K562 (cell line): ENCODE measurements at regions not wholly inside any gene's neighbourhood (a gene's known extent, or its start where the extent isn't known, plus 50 kb on each side); places are given as distances from the start of the nearest gene placed in this dataset.

Experiments used
- ATAC-seq: fragments of 200-7000 bp; cut with Tn5 transposase; 3 replicates; pipeline ENCODE4 v1.9.1; 2020; ENCODE audit warnings: moderate library complexity
- BruUV-seq: library from RNA; stranded (reverse); fragments of 400-500 nt; replicated peaks from 2 replicates; lab custom pipeline; 2021; lab: Mats Ljungman, UMichigan
- CTCF ChIA-PET: fragments of 300-600 bp; formaldehyde crosslinking; extraction: SDS; loops from one replicate; lab custom pipeline; 2021; ENCODE audit warnings: low intra/inter-chr PET ratio; lab: Yijun Ruan, JAX
- POLR2A ChIA-PET: fragments of 300-600, 350-650 bp; sonication (Branson Sonifier 250); formaldehyde crosslinking; extraction: SDS; loops from one replicate; lab custom pipeline; 2021; ENCODE audit warnings: antibody characterized with exemption, inconsistent platforms; lab: Yijun Ruan, JAX
- DNase-seq, 4 experiments: peaks; one replicate each; pipeline versions ENCODE4 v3.0.0 to v3.0.0-alpha.2; 2011 to 2018; ENCODE audit warnings: low spot score in 3 of 4, mixed read lengths in 3 of 4; ENCODE audit errors: extremely low read depth in 1 of 4
- FAIRE-seq: peaks from 2 replicates; lab custom pipeline; 2011; peaks lifted over from hg19 to GRCh38; lab: Jason Lieb, UNC
- H2AFZ ChIP-seq: 2 replicates; pipeline ENCODE4 v1.6.0; 2011; ENCODE audit warnings: low read depth, low read length, control low read depth, inconsistent platforms
- H3K27ac ChIP-seq: fragments of 200-600 bp; 3 replicates; pipeline ENCODE4 v1.8.0; 2011; ENCODE audit warnings: low read depth, mild to moderate bottlenecking, control low read depth, inconsistent platforms, low read length, moderate library complexity, mixed read lengths; ENCODE audit errors: extremely low read depth
- H3K27me3 ChIP-seq, 2 experiments: fragments of 300-600 bp in 1 of 2; 2 replicates in 1 of 2; 3 replicates in 1 of 2; pipeline versions ENCODE4 v1.6.0 to v1.8.0; 2011; ENCODE audit warnings: inconsistent platforms in 2 of 2, low read length in 2 of 2, mild to moderate bottlenecking in 1 of 2, mixed read lengths in 1 of 2, moderate library complexity in 1 of 2; ENCODE audit not compliant: control insufficient read depth in 2 of 2, insufficient read depth in 2 of 2
- H3K36me3 ChIP-seq: fragments of 300-600 bp; 3 replicates; pipeline ENCODE4 v1.8.0; 2011; ENCODE audit warnings: mild to moderate bottlenecking, low read length, inconsistent platforms; ENCODE audit not compliant: control insufficient read depth, insufficient read depth
- H3K4me1 ChIP-seq, 2 experiments: fragments of 200-600 bp in 1 of 2; replicated peaks in 1 of 2; 2 replicates in 1 of 2; 3 replicates in 1 of 2; pipeline versions ENCODE4 v1.5.1 to v1.8.0; 2011; ENCODE audit warnings: inconsistent platforms in 2 of 2, low read length in 2 of 2, mild to moderate bottlenecking in 1 of 2, mixed read lengths in 1 of 2, moderate library complexity in 1 of 2; ENCODE audit not compliant: control insufficient read depth in 2 of 2, insufficient read depth in 2 of 2
- H3K4me2 ChIP-seq: 2 replicates; pipeline ENCODE4 v1.6.1; 2011; ENCODE audit warnings: low read length, control low read depth, inconsistent platforms, mixed read lengths; ENCODE audit not compliant: insufficient read depth
- H3K4me3 ChIP-seq: fragments of 200-600 bp; sonication (generic), shearing (Covaris generic); 2 replicates; pipeline ENCODE4 v1.5.1; 2016; ENCODE audit warnings: control low read depth, inconsistent platforms
- H3K79me2 ChIP-seq: fragments of 200-600 bp; 3 replicates; pipeline ENCODE4 v1.8.0; 2011; ENCODE audit warnings: low read length, inconsistent platforms; ENCODE audit not compliant: control insufficient read depth, insufficient read depth
- H3K9ac ChIP-seq, 2 experiments: 2 replicates each; pipeline versions ENCODE4 v1.6.0 to v1.6.1; 2011; ENCODE audit warnings: low read depth in 2 of 2, low read length in 2 of 2, control low read depth in 1 of 2, inconsistent platforms in 1 of 2, mild to moderate bottlenecking in 1 of 2, mixed read lengths in 1 of 2; ENCODE audit not compliant: insufficient read depth in 1 of 2
- H3K9me1 ChIP-seq: one replicate; pipeline ENCODE4 v1.6.0; 2011; ENCODE audit warnings: inconsistent platforms, mild to moderate bottlenecking, low read length, moderate library complexity; ENCODE audit not compliant: control insufficient read depth, insufficient read depth
- H3K9me3 ChIP-seq: replicated peaks from 2 replicates; pipeline ENCODE4 v1.5.1; 2011; ENCODE audit warnings: low read depth, low read length, inconsistent platforms; ENCODE audit not compliant: control insufficient read depth, insufficient read depth
- H4K20me1 ChIP-seq: replicated peaks from 2 replicates; pipeline ENCODE4 v1.6.1; 2011; ENCODE audit warnings: low read length, inconsistent platforms, mixed read lengths; ENCODE audit not compliant: control insufficient read depth, insufficient read depth
- AFF4 ChIP-seq: sonication (generic); formaldehyde crosslinking; IDR thresholded peaks from 2 replicates; pipeline ENCODE4 v1.8.0; 2023; ENCODE audit warnings: mild to moderate bottlenecking, missing genetic modification reagents
- BRD9 ChIP-seq: fragments of 450-650 bp; IDR thresholded peaks from 2 replicates; pipeline ENCODE4 v1.6.1; 2018; ENCODE audit warnings: low read depth; ENCODE audit not compliant: partially characterized antibody
- C11orf30 ChIP-seq: fragments of 450-650 bp; IDR thresholded peaks from 2 replicates; pipeline ENCODE4 v1.6.1; 2016; ENCODE audit warnings: low read depth, mild to moderate bottlenecking
- DACH1 ChIP-seq: fragments of 450-650 bp; IDR thresholded peaks from 2 replicates; pipeline ENCODE4 v1.6.1; 2018; ENCODE audit not compliant: partially characterized antibody
- ESRRA ChIP-seq: fragments of 450-650 bp; IDR thresholded peaks from 2 replicates; pipeline ENCODE4 v1.6.1; 2014; ENCODE audit warnings: low read depth, mild to moderate bottlenecking, moderate library complexity, borderline replicate concordance
- FOXJ2 ChIP-seq: fragments of 200-800 bp; sonication (Bioruptor generic); IDR thresholded peaks from 2 replicates; pipeline ENCODE4 v1.6.1; 2016; ENCODE audit warnings: missing genetic modification characterization, missing compliant biosample characterization
- MAFG ChIP-seq: fragments of 450-650 bp; conservative IDR thresholded peaks from 2 replicates; pipeline ENCODE4 v1.6.1; 2016; ENCODE audit warnings: missing genetic modification characterization, missing compliant biosample characterization
- NFE2 ChIP-seq: IDR thresholded peaks from 2 replicates; pipeline ENCODE4 v1.6.1; 2014; ENCODE audit warnings: antibody characterized with exemption, low read depth
- RFX1 ChIP-seq: fragments of 450-650 bp; IDR thresholded peaks from 2 replicates; pipeline ENCODE4 v1.6.1; 2016; ENCODE audit warnings: mild to moderate bottlenecking, moderate library complexity
- XRCC4 ChIP-seq: IDR thresholded peaks from one replicate; pipeline ENCODE4 v1.6.1; 2011; ENCODE audit not compliant: insufficient read depth, insufficient read length; ENCODE audit errors: extremely low read depth
- YBX1 ChIP-seq: fragments of 450-650 bp; IDR thresholded peaks from 2 replicates; pipeline ENCODE4 v1.7.1; 2016; ENCODE audit warnings: mild to moderate bottlenecking
- ZFPM2 ChIP-seq: fragments of 250-450 bp; sonication (Bioruptor Pico); IDR thresholded peaks from 2 replicates; pipeline ENCODE4 v1.5.1; 2022; ENCODE audit warnings: mild to moderate bottlenecking
- ZNF316 ChIP-seq: fragments of 450-650 bp; IDR thresholded peaks from 2 replicates; pipeline ENCODE4 v1.6.1; 2016
- WGBS: fragments of 100-300 bp; shearing (Covaris generic); methylation state at CpG from one replicate; pipeline ENCODE4 v1.1.6; 2016; ENCODE audit warnings: low coverage, mixed read lengths; ENCODE audit not compliant: insufficient coverage; ENCODE audit errors: missing lambda C conversion rate; 5-methylcytosine and 5-hydroxymethylcytosine counted together
- in situ Hi-C: fragments of 300-500 bp; cut with MboI; formaldehyde crosslinking; loops from 4 replicates; pipeline ENCODE4 v1.15.0; 2018; ENCODE audit warnings: inconsistent platforms, mixed read lengths
- intact Hi-C: fragments of 100-400 bp; cut with micrococcal nuclease; formaldehyde crosslinking; loops from 2 replicates; pipeline ENCODE4 v1.14.2; 2022

GRCh38 chr12:92027243-92027642, 118.4 kb downstream of the BTG1 start (continued):
- TF ChIP-seq XRCC4, result no peak
- no peak for TF ChIP-seq DACH1
- TF ChIP-seq AFF4, result no peak

GRCh38 chr12:92025462-92026207, 120.0 kb downstream of the BTG1 start:
- TF ChIP-seq MAFG (tag) (peak; percentile 65), ZNF316 (peak; percentile 28; the same call in 1 of the 2 replicates), AFF4 (no peak), RFX1 (peak; percentile 48), BRD9 (no peak), C11orf30 (peak; percentile 49), ZFPM2 (no peak), FOXJ2 (peak; percentile 88), NFE2 (0 out of 2 replicates have a peak, but pooled peaks have one; percentile 46), YBX1 (no peak), ESRRA (no peak)
- intact Hi-C loops (no loop called here), in situ Hi-C loops (no loop called here)
- ChIA-PET CTCF (no interaction called here), POLR2A (interaction anchor here (0.6 kb wide), 1 partner anchor 102 kb away, joined by 3 read pairs; no protein-coding TSS in a partner anchor)
- Histone ChIP-seq H3K27me3 (no peaks in the 10 kb centered on the region), H3K27ac (no peak overlapping the region), H3K9me1 (no peaks in the 10 kb centered on the region), H2AFZ (peak overlapping the region; percentile 85), H3K4me1 (peaks cover 0 to under 1% of the 10 kb centered on the region in 2 experiments; a peak in 1 of 5 replicates), H4K20me1 (no peaks in the 10 kb centered on the region), H3K4me2 (peak overlapping the region; percentile 19; the same call in 1 of the 2 replicates), H3K79me2 (no peaks in the 10 kb centered on the region), H3K4me3 (no peak overlapping the region), H3K9ac (no peak overlapping the region), H3K36me3 (no peaks in the 10 kb centered on the region), H3K9me3 (no peaks in the 10 kb centered on the region)
- ATAC-seq (peak; percentile 21; the same call in 1 of the 3 replicates), FAIRE-seq (peak; percentile 44), DNase-seq (no peak)
- no TSS peak for BruUV-seq
- WGBS, result 39% methylated on average over 4 of the region's 4 CpGs
